ENCODE measurements at regions not wholly inside any gene's neighbourhood (a gene's known extent, or its start where the extent isn't known, plus 50 kb on each side); places are given as distances from the start of the nearest gene placed in this dataset.

DNA sequence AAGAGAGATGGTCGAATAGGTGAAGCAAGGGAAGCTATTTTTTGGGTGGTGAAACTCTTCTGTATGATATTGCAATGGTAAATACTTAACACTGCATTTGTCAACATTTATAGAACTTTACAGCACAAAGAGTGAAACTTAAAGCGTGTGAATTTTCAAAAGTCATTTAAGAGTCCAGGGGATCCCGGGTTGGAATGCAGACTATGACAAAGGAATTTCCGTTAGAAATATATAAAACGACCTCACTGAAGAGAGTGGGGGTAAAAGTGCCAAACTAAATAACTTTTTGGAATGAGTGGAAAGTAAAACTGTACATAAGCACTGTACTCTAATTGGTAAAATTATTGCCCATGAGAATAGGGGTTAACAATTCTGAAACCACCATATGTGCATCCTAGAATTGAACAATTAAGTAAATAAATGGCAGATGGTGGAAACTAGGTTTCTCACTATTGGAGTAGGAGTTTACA is 191.0 kb upstream of the FN1 start (continued):
- TF ChIP-seq SMAD3 (CRISPR knock-in tag; conservative IDR thresholded peaks at IDR 0.05): no peak
- TF ChIP-seq, protein P1, sequence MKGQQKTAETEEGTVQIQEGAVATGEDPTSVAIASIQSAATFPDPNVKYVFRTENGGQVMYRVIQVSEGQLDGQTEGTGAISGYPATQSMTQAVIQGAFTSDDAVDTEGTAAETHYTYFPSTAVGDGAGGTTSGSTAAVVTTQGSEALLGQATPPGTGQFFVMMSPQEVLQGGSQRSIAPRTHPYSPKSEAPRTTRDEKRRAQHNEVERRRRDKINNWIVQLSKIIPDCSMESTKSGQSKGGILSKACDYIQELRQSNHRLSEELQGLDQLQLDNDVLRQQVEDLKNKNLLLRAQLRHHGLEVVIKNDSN (CRISPR knock-in tag; IDR thresholded peaks at IDR 0.05): no peak
- TF ChIP-seq MIER1 (IDR thresholded peaks at IDR 0.05; ENCODE audit: low read depth): no peak
- TF ChIP-seq PHB2 (IDR thresholded peaks at IDR 0.05; ENCODE audit: low read depth): no peak
- no peak for TF ChIP-seq PYGO2 (tag; IDR thresholded peaks at IDR 0.05)

DNA sequence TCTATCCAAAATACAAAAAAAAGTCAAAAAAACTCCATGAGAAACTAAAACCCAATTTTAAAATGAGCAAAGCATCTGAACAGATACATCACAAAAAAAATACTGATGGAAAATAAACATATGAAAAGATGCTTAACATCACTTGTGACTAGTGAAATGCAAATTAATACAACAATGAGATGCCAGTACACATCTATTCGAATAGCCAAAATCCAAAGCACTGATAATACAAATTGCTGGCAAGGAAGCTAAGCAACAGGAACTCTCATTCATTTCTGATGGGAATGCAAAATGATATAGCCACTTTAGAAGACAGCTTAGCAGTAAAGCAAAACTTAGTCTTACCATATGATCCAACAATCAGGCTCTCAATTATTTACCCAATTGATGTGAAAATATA is 190.2 kb upstream of the FN1 start:
- FAIRE-seq: no peak
- CTCF ChIA-PET (ENCODE audit: low intra/inter-chr PET ratio): no interaction called here
- in situ Hi-C loops (cut with MboI): no loop called here
- POLR2A ChIA-PET: no interaction called here
- no peaks in the 10 kb centered on the region for H3K36me3 ChIP-seq (ENCODE audit: control insufficient read depth, insufficient read depth, low read length)
- H3K9me1 ChIP-seq (ENCODE audit: control insufficient read depth, insufficient read depth, low read length): no peaks in the 10 kb centered on the region
- no peaks in the 10 kb centered on the region for H4K20me1 ChIP-seq (replicated peaks; ENCODE audit: control insufficient read depth, insufficient read depth, low read length)
- H3K9ac ChIP-seq (ENCODE audit: insufficient read depth in 1 of 2, low read depth in 2 of 2, low read length in 2 of 2): no peak overlapping the region
- H2AFZ ChIP-seq (ENCODE audit: low read depth, low read length): no peak overlapping the region
- no peak for DNase-seq (ENCODE audit: extremely low read depth in 1 of 4, low spot score in 3 of 4)
- no peak overlapping the region for H3K4me2 ChIP-seq (ENCODE audit: insufficient read depth, low read length)
- ATAC-seq: no peak
- no peaks in the 10 kb centered on the region for H3K9me3 ChIP-seq (replicated peaks; ENCODE audit: control insufficient read depth, insufficient read depth, low read depth, low read length)
- no peaks in the 10 kb centered on the region for H3K27me3 ChIP-seq (ENCODE audit: control insufficient read depth in 2 of 2, insufficient read depth in 2 of 2, low read length in 2 of 2)
- H3K79me2 ChIP-seq (ENCODE audit: control insufficient read depth, insufficient read depth, low read length): no peaks in the 10 kb centered on the region
- H3K4me3 ChIP-seq: no peak overlapping the region
- H3K4me1 ChIP-seq (replicated peaks in 1 of 2; ENCODE audit: control insufficient read depth in 2 of 2, insufficient read depth in 2 of 2, low read length in 2 of 2): peaks cover 0 to 2% of the 10 kb centered on the region in 2 experiments; a peak in 2 of 5 replicates
- H3K27ac ChIP-seq (ENCODE audit: extremely low read depth, low read depth, low read length): no peak overlapping the region
- no TSS peak for BruUV-seq (replicated peaks)
- 45% methylated on average over 1 of the region's 1 CpG for WGBS (ENCODE audit: insufficient coverage, low coverage, missing lambda C conversion rate)
- intact Hi-C loops (cut with micrococcal nuclease): no loop called here
- no peak for TF ChIP-seq ZNF347 (CRISPR knock-in tag; IDR thresholded peaks at IDR 0.05; ENCODE audit: low read depth)
- no peak for TF ChIP-seq ZZZ3 (IDR thresholded peaks at IDR 0.05)
- TF ChIP-seq FOXM1 (IDR thresholded peaks at IDR 0.05; ENCODE audit: low read depth): no peak
- TF ChIP-seq FOXM1 (CRISPR knock-in tag; IDR thresholded peaks at IDR 0.05; ENCODE audit: low read depth): no peak
- no peak for TF ChIP-seq POLR2H (tag; IDR thresholded peaks at IDR 0.05; ENCODE audit: low read depth)
- no peak for TF ChIP-seq ZNF239 (CRISPR knock-in tag; IDR thresholded peaks at IDR 0.05)
- TF ChIP-seq SMARCA5 (IDR thresholded peaks at IDR 0.05): no peak
- TF ChIP-seq PML (IDR thresholded peaks at IDR 0.05; ENCODE audit: low read length): no peak
- TF ChIP-seq EWSR1 (IDR thresholded peaks at IDR 0.05; ENCODE audit: borderline replicate concordance, low read depth, partially characterized antibody): no peak
- TF ChIP-seq KLF1 (tag; IDR thresholded peaks at IDR 0.05): no peak
- no peak for TF ChIP-seq FOS (IDR thresholded peaks at IDR 0.05; ENCODE audit: extremely low read depth, insufficient read length)
- TF ChIP-seq YY1 (IDR thresholded peaks at IDR 0.05; ENCODE audit: borderline replicate concordance in 1 of 3, control insufficient read depth in 1 of 3, extremely low read depth in 1 of 3, insufficient read depth in 3 of 3, insufficient read length in 1 of 3, insufficient replicate concordance in 2 of 3, low read depth in 1 of 3, low read length in 2 of 3): no peak
- TF ChIP-seq, protein P2, sequence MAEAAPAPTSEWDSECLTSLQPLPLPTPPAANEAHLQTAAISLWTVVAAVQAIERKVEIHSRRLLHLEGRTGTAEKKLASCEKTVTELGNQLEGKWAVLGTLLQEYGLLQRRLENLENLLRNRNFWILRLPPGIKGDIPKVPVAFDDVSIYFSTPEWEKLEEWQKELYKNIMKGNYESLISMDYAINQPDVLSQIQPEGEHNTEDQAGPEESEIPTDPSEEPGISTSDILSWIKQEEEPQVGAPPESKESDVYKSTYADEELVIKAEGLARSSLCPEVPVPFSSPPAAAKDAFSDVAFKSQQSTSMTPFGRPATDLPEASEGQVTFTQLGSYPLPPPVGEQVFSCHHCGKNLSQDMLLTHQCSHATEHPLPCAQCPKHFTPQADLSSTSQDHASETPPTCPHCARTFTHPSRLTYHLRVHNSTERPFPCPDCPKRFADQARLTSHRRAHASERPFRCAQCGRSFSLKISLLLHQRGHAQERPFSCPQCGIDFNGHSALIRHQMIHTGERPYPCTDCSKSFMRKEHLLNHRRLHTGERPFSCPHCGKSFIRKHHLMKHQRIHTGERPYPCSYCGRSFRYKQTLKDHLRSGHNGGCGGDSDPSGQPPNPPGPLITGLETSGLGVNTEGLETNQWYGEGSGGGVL (CRISPR knock-in tag; IDR thresholded peaks at IDR 0.05): no peak
- TF ChIP-seq, protein P3, sequence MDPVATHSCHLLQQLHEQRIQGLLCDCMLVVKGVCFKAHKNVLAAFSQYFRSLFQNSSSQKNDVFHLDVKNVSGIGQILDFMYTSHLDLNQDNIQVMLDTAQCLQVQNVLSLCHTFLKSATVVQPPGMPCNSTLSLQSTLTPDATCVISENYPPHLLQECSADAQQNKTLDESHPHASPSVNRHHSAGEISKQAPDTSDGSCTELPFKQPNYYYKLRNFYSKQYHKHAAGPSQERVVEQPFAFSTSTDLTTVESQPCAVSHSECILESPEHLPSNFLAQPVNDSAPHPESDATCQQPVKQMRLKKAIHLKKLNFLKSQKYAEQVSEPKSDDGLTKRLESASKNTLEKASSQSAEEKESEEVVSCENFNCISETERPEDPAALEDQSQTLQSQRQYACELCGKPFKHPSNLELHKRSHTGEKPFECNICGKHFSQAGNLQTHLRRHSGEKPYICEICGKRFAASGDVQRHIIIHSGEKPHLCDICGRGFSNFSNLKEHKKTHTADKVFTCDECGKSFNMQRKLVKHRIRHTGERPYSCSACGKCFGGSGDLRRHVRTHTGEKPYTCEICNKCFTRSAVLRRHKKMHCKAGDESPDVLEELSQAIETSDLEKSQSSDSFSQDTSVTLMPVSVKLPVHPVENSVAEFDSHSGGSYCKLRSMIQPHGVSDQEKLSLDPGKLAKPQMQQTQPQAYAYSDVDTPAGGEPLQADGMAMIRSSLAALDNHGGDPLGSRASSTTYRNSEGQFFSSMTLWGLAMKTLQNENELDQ (CRISPR knock-in tag; IDR thresholded peaks at IDR 0.05; ENCODE audit: borderline replicate concordance): no peak
